Naive B cell (primary cell): ENCODE measurements at regions not wholly inside any gene's neighbourhood (a gene's known extent, or its start where the extent isn't known, plus 50 kb on each side); places are given as distances from the start of the nearest gene placed in this dataset.

Source experiments
- ATAC-seq, 2 donors: fragments of 150-1000 bp; cut with Tn5 transposase; 2 replicates each; pipeline ENCODE4 v1.10.0; 2021; ENCODE audit warnings: low read depth in 2 of 2, mild to moderate bottlenecking in 2 of 2, moderate library complexity in 2 of 2
- DNase-seq: peaks from one replicate; pipeline ENCODE4 v3.0.0; 2022
- H3K27ac Mint-ChIP-seq, 6 donors: one replicate each; pipeline ENCODE4 v1.8.0; 2020 to 2022; ENCODE audit warnings: mild to moderate bottlenecking in 6 of 6, mixed read lengths in 6 of 6, moderate library complexity in 5 of 6, inconsistent platforms in 2 of 6
- H3K27me3 Mint-ChIP-seq, 3 donors: one replicate each; pipeline ENCODE4 v1.8.0; 2021 to 2022; ENCODE audit warnings: mixed read lengths in 3 of 3, mild to moderate bottlenecking in 1 of 3
- H3K36me3 Mint-ChIP-seq, 2 donors: one replicate each; pipeline ENCODE4 v1.8.0; 2020 to 2022; ENCODE audit warnings: mixed read lengths in 2 of 2, inconsistent platforms in 1 of 2, mild to moderate bottlenecking in 1 of 2
- H3K4me1 Mint-ChIP-seq, 3 donors: one replicate each; pipeline ENCODE4 v1.8.0; 2020 to 2022; ENCODE audit warnings: mixed read lengths in 3 of 3, inconsistent platforms in 1 of 3, mild to moderate bottlenecking in 1 of 3, moderate library complexity in 1 of 3
- H3K4me3 Mint-ChIP-seq, 8 donors: one replicate each; pipeline ENCODE4 v1.8.0; 2020 to 2022; ENCODE audit warnings: mild to moderate bottlenecking in 8 of 8, mixed read lengths in 8 of 8, moderate library complexity in 8 of 8, inconsistent platforms in 2 of 8
- H3K9me3 Mint-ChIP-seq, 7 donors: one replicate each; pipeline ENCODE4 v1.8.0; 2020 to 2022; ENCODE audit warnings: mixed read lengths in 7 of 7, mild to moderate bottlenecking in 5 of 7, inconsistent platforms in 2 of 7, moderate library complexity in 1 of 7

- Mint-ChIP-seq H3K4me1 (peaks cover 0 to 6% (median 0%) of the 10 kb centered on the region in 3 donors), H3K4me3 (no peak overlapping the region), H3K27ac (no peak overlapping the region), H3K36me3 (no peaks in the 10 kb centered on the region), H3K9me3 (peaks cover 0 to 5% (median 0%) of the 10 kb centered on the region in 7 donors), H3K27me3 (peaks cover 9 to 16% (median 15%) of the 10 kb centered on the region in 3 donors)
- DNase-seq (no peak), ATAC-seq (no peak)
These were observed 50.8 kb upstream of the TSHZ2 start for GRCh38 chr20:52921340-52921739.

- Mint-ChIP-seq H3K27me3 (peaks cover 4 to 11% (median 4%) of the 10 kb centered on the region in 3 donors), H3K36me3 (no peaks in the 10 kb centered on the region), H3K9me3 (peaks cover 0 to 20% (median 4%) of the 10 kb centered on the region in 7 donors), H3K4me1 (peaks cover 0 to 3% (median 0%) of the 10 kb centered on the region in 3 donors), H3K27ac (no peak overlapping the region), H3K4me3 (no peak overlapping the region)
- DNase-seq (no peak), ATAC-seq (no peak)
These were observed 53.8 kb upstream of the TSHZ2 start for GRCh38 chr20:52918311-52918710.

- Mint-ChIP-seq H3K27ac (no peak overlapping the region), H3K9me3 (peaks cover 0 to 20% (median 3%) of the 10 kb centered on the region in 7 donors), H3K4me3 (no peak overlapping the region), H3K36me3 (no peaks in the 10 kb centered on the region), H3K27me3 (no peaks in the 10 kb centered on the region), H3K4me1 (no peaks in the 10 kb centered on the region)
- ATAC-seq (no peak), DNase-seq (no peak)
These were observed 56.6 kb upstream of the TSHZ2 start for GRCh38 chr20:52915564-52915963.

- Mint-ChIP-seq H3K4me3 (no peak overlapping the region), H3K27me3 (peaks cover 0 to 2% (median 0%) of the 10 kb centered on the region in 3 donors), H3K27ac (no peak overlapping the region), H3K9me3 (peaks cover 0 to 20% (median 3%) of the 10 kb centered on the region in 7 donors), H3K36me3 (no peaks in the 10 kb centered on the region), H3K4me1 (no peaks in the 10 kb centered on the region)
- ATAC-seq (no peak), DNase-seq (no peak)
These were observed 57.3 kb upstream of the TSHZ2 start for GRCh38 chr20:52914870-52915269.

GRCh38 chr20:52913650-52914387 lies 58.3 kb upstream of the TSHZ2 start:
- ATAC-seq, result no peak
- H3K27ac Mint-ChIP-seq, result no peak overlapping the region
- peaks cover 0 to 20% (median 3%) of the 10 kb centered on the region in 7 donors for H3K9me3 Mint-ChIP-seq
- H3K4me3 Mint-ChIP-seq, result no peak overlapping the region
- no peaks in the 10 kb centered on the region for H3K4me1 Mint-ChIP-seq
- DNase-seq, result no peak
- no peaks in the 10 kb centered on the region for H3K36me3 Mint-ChIP-seq
- peaks cover 0 to 5% (median 0%) of the 10 kb centered on the region in 3 donors for H3K27me3 Mint-ChIP-seq

- no peaks in the 10 kb centered on the region for H3K36me3 Mint-ChIP-seq
- peaks cover 17 to 24% (median 21%) of the 10 kb centered on the region in 3 donors for H3K27me3 Mint-ChIP-seq
- no peak for DNase-seq
- no peak for ATAC-seq
- no peaks in the 10 kb centered on the region for H3K4me1 Mint-ChIP-seq
- no peak overlapping the region for H3K27ac Mint-ChIP-seq
- peaks cover 0 to 3% (median 0%) of the 10 kb centered on the region in 7 donors for H3K9me3 Mint-ChIP-seq
- H3K4me3 Mint-ChIP-seq, result no peak overlapping the region
These were observed 66.7 kb upstream of the TSHZ2 start for GRCh38 chr20:52905241-52905994.

GRCh38 chr20:52904837-52905236 lies 67.3 kb upstream of the TSHZ2 start:
- Mint-ChIP-seq H3K27ac (no peak overlapping the region), H3K4me3 (no peak overlapping the region), H3K27me3 (peaks cover 17 to 22% (median 21%) of the 10 kb centered on the region in 3 donors), H3K9me3 (peaks cover 0 to 3% (median 0%) of the 10 kb centered on the region in 7 donors), H3K36me3 (no peaks in the 10 kb centered on the region), H3K4me1 (no peaks in the 10 kb centered on the region)
- ATAC-seq (no peak), DNase-seq (no peak)

- peaks cover 0 to 8% (median 3%) of the 10 kb centered on the region in 7 donors for H3K9me3 Mint-ChIP-seq
- H3K36me3 Mint-ChIP-seq, result no peaks in the 10 kb centered on the region
- H3K4me3 Mint-ChIP-seq, result no peak overlapping the region
- H3K4me1 Mint-ChIP-seq, result no peaks in the 10 kb centered on the region
- no peak overlapping the region for H3K27ac Mint-ChIP-seq
- H3K27me3 Mint-ChIP-seq, result peaks cover 22 to 34% (median 23%) of the 10 kb centered on the region in 3 donors
- DNase-seq, result no peak
- ATAC-seq, result no peak
These were observed 73.0 kb upstream of the TSHZ2 start for GRCh38 chr20:52899041-52899608.

- DNase-seq, result no peak
- H3K27me3 Mint-ChIP-seq, result peaks cover 17 to 24% (median 23%) of the 10 kb centered on the region in 3 donors
- no peak overlapping the region for H3K4me3 Mint-ChIP-seq
- H3K36me3 Mint-ChIP-seq, result no peaks in the 10 kb centered on the region
- no peak for ATAC-seq
- H3K27ac Mint-ChIP-seq, result no peak overlapping the region
- H3K9me3 Mint-ChIP-seq, result peaks cover 0 to 8% (median 2%) of the 10 kb centered on the region in 7 donors
- no peaks in the 10 kb centered on the region for H3K4me1 Mint-ChIP-seq
These were observed 75.8 kb upstream of the TSHZ2 start for GRCh38 chr20:52896348-52896747.

- H3K27me3 Mint-ChIP-seq, result peaks cover 17 to 24% (median 23%) of the 10 kb centered on the region in 3 donors
- H3K4me3 Mint-ChIP-seq, result no peak overlapping the region
- peaks cover 0 to 8% (median 3%) of the 10 kb centered on the region in 7 donors for H3K9me3 Mint-ChIP-seq
- DNase-seq (no peak), ATAC-seq (no peak)
- no peaks in the 10 kb centered on the region for H3K36me3 Mint-ChIP-seq
- no peak overlapping the region for H3K27ac Mint-ChIP-seq
- H3K4me1 Mint-ChIP-seq, result no peaks in the 10 kb centered on the region
These were observed 76.5 kb upstream of the TSHZ2 start for GRCh38 chr20:52895701-52896100.

- Mint-ChIP-seq H3K4me1 (no peaks in the 10 kb centered on the region), H3K9me3 (peaks cover 0 to 8% (median 3%) of the 10 kb centered on the region in 7 donors)
These were observed 76.9 kb upstream of the TSHZ2 start for GRCh38 chr20:52895235-52895634.

GRCh38 chr20:52893498-52893897 lies 78.7 kb upstream of the TSHZ2 start:
- no peak for DNase-seq
- no peak for ATAC-seq
- Mint-ChIP-seq H3K27me3 (peaks cover 11 to 33% (median 24%) of the 10 kb centered on the region in 3 donors), H3K9me3 (peaks cover 0 to 8% (median 3%) of the 10 kb centered on the region in 7 donors), H3K27ac (no peak overlapping the region), H3K36me3 (no peaks in the 10 kb centered on the region), H3K4me3 (no peak overlapping the region), H3K4me1 (no peaks in the 10 kb centered on the region)

More at GRCh38 chr20:52895235-52895634, 76.9 kb upstream of the TSHZ2 start:
- DNase-seq (no peak), ATAC-seq (no peak)
- H3K36me3 Mint-ChIP-seq, result no peaks in the 10 kb centered on the region
- H3K27me3 Mint-ChIP-seq, result peaks cover 17 to 25% (median 23%) of the 10 kb centered on the region in 3 donors
- H3K4me3 Mint-ChIP-seq, result no peak overlapping the region
- H3K27ac Mint-ChIP-seq, result no peak overlapping the region

GRCh38 chr20:52892023-52892422 lies 80.1 kb upstream of the TSHZ2 start:
- H3K27ac Mint-ChIP-seq, result no peak overlapping the region
- no peaks in the 10 kb centered on the region for H3K4me1 Mint-ChIP-seq
- no peaks in the 10 kb centered on the region for H3K36me3 Mint-ChIP-seq
- ATAC-seq, result no peak
- peaks cover 11 to 38% (median 28%) of the 10 kb centered on the region in 3 donors for H3K27me3 Mint-ChIP-seq
- DNase-seq, result no peak
- no peak overlapping the region for H3K4me3 Mint-ChIP-seq
- H3K9me3 Mint-ChIP-seq, result peaks cover 0 to 8% (median 3%) of the 10 kb centered on the region in 7 donors
